H9 (cell line): ENCODE measurements at regions not wholly inside any gene's neighbourhood (a gene's known extent, or its start where the extent isn't known, plus 50 kb on each side); places are given as distances from the start of the nearest gene placed in this dataset.

Experiments used
- DNase-seq: peaks from one replicate; pipeline ENCODE4 v3.0.0-alpha.2; 2017
- H2AFZ ChIP-seq: one replicate; pipeline ENCODE4 v1.6.1; 2013; ENCODE audit warnings: mild to moderate bottlenecking, low read length, control low read depth, moderate library complexity
- H2AK5ac ChIP-seq: 2 replicates; pipeline ENCODE4 v1.6.1; 2013; ENCODE audit warnings: low read length, control low read depth, mixed read lengths; ENCODE audit not compliant: insufficient read length
- H2BK120ac ChIP-seq: one replicate; pipeline ENCODE4 v1.6.1; 2013; ENCODE audit warnings: low read depth, mild to moderate bottlenecking, low read length, control low read depth, inconsistent platforms; ENCODE audit not compliant: poor library complexity, severe bottlenecking
- H2BK12ac ChIP-seq: 2 replicates; pipeline ENCODE4 v1.6.1; 2013; ENCODE audit warnings: low read length, control low read depth, mixed read lengths, low read depth; ENCODE audit not compliant: insufficient read length
- H2BK15ac ChIP-seq: 2 replicates; pipeline ENCODE4 v1.6.1; 2013; ENCODE audit warnings: low read depth, low read length, control low read depth
- H2BK20ac ChIP-seq: one replicate; pipeline ENCODE4 v1.6.1; 2013; ENCODE audit warnings: low read depth, mild to moderate bottlenecking, low read length, control low read depth, inconsistent platforms; ENCODE audit not compliant: poor library complexity, severe bottlenecking
- H2BK5ac ChIP-seq: 2 replicates; pipeline ENCODE4 v1.6.1; 2013; ENCODE audit warnings: low read length, control low read depth, mixed read lengths; ENCODE audit not compliant: insufficient read length
- H3K14ac ChIP-seq: 2 replicates; pipeline ENCODE4 v1.6.1; 2013; ENCODE audit warnings: low read length, control low read depth; ENCODE audit not compliant: insufficient read depth
- H3K18ac ChIP-seq: 2 replicates; pipeline ENCODE4 v1.6.1; 2013; ENCODE audit warnings: low read depth, mild to moderate bottlenecking, mixed read lengths, low read length, control low read depth; ENCODE audit not compliant: insufficient read length
- H3K23ac ChIP-seq: 2 replicates; pipeline ENCODE4 v1.6.1; 2013; ENCODE audit warnings: low read length, control low read depth, mixed read lengths, low read depth; ENCODE audit not compliant: insufficient read length
- H3K23me2 ChIP-seq: 2 replicates; pipeline ENCODE4 v1.6.1; 2013; ENCODE audit warnings: low read depth, mild to moderate bottlenecking, mixed read lengths, low read length, control low read depth; ENCODE audit not compliant: insufficient read length, poor library complexity, severe bottlenecking
- H3K27ac ChIP-seq: 2 replicates; pipeline ENCODE4 v1.5.1; 2013; ENCODE audit warnings: low read length, control low read depth, mixed read lengths, low read depth; ENCODE audit not compliant: insufficient read length
- H3K27me3 ChIP-seq: 2 replicates; pipeline ENCODE4 v1.6.1; 2013; ENCODE audit warnings: low read length, control low read depth, inconsistent platforms; ENCODE audit not compliant: insufficient read depth
- H3K4ac ChIP-seq: 2 replicates; pipeline ENCODE4 v1.6.1; 2013; ENCODE audit warnings: low read depth, mild to moderate bottlenecking, control low read depth, inconsistent platforms, low read length, moderate library complexity
- H3K4me1 ChIP-seq: 2 replicates; pipeline ENCODE4 v1.6.1; 2013; ENCODE audit warnings: low read length, control low read depth, inconsistent platforms; ENCODE audit not compliant: insufficient read depth
- H3K4me2 ChIP-seq: 2 replicates; pipeline ENCODE4 v1.6.1; 2013; ENCODE audit warnings: low read length, control low read depth, mixed read lengths; ENCODE audit not compliant: insufficient read length, insufficient read depth
- H3K56ac ChIP-seq: 2 replicates; pipeline ENCODE4 v1.6.1; 2013; ENCODE audit warnings: low read depth, mild to moderate bottlenecking, mixed read lengths, low read length, control low read depth; ENCODE audit not compliant: insufficient read length
- H3K79me1 ChIP-seq: 2 replicates; pipeline ENCODE4 v1.6.1; 2013; ENCODE audit warnings: low read depth, mild to moderate bottlenecking, moderate library complexity, low read length, control low read depth, inconsistent platforms; ENCODE audit not compliant: insufficient read depth, poor library complexity, severe bottlenecking
- H3K79me2 ChIP-seq: 2 replicates; pipeline ENCODE4 v1.6.1; 2013; ENCODE audit warnings: low read length, control low read depth, inconsistent platforms; ENCODE audit not compliant: insufficient read depth
- H3K9ac ChIP-seq: 2 replicates; pipeline ENCODE4 v1.6.1; 2013; ENCODE audit warnings: low read length, control low read depth, mixed read lengths; ENCODE audit not compliant: insufficient read length; ENCODE audit errors: extremely low read depth
- H3K9me3 ChIP-seq: one replicate; pipeline ENCODE4 v1.6.1; 2013; ENCODE audit warnings: low read depth, low read length, inconsistent platforms; ENCODE audit not compliant: control insufficient read depth
- H3T11ph ChIP-seq: one replicate; pipeline ENCODE4 v1.6.1; 2013; ENCODE audit warnings: mild to moderate bottlenecking, low read length, control low read depth, inconsistent platforms
- H4K20me1 ChIP-seq: one replicate; pipeline ENCODE4 v1.6.1; 2013; ENCODE audit not compliant: control insufficient read depth, insufficient read length, insufficient read depth
- H4K5ac ChIP-seq: 2 replicates; pipeline ENCODE4 v1.6.1; 2013; ENCODE audit warnings: low read depth, mild to moderate bottlenecking, mixed read lengths, low read length, control low read depth; ENCODE audit not compliant: insufficient read length
- H4K8ac ChIP-seq: replicated peaks from 2 replicates; pipeline ENCODE4 v1.6.1; 2013; ENCODE audit warnings: low read length, control low read depth, mixed read lengths, low read depth; ENCODE audit not compliant: insufficient read length
- H4K91ac ChIP-seq: 2 replicates; pipeline ENCODE4 v1.6.1; 2013; ENCODE audit warnings: low read depth, mild to moderate bottlenecking, moderate library complexity, mixed read lengths, low read length, control low read depth; ENCODE audit not compliant: insufficient read length
- H3K27ac Mint-ChIP-seq, 3 experiments: 2 replicates in 2 of 3; 3 replicates in 1 of 3; pipeline ENCODE4 v1.8.0; 2020 to 2021; ENCODE audit warnings: mixed read lengths in 3 of 3, mild to moderate bottlenecking in 1 of 3, moderate library complexity in 1 of 3
- H3K27me3 Mint-ChIP-seq: 2 replicates; pipeline ENCODE4 v1.8.0; 2021; ENCODE audit warnings: low read depth, mild to moderate bottlenecking, moderate library complexity, mixed read lengths
- H3K36me3 Mint-ChIP-seq, 3 experiments: 2 replicates in 2 of 3; 3 replicates in 1 of 3; pipeline ENCODE4 v1.8.0; 2020 to 2021; ENCODE audit warnings: low read depth in 3 of 3, mixed read lengths in 3 of 3; ENCODE audit not compliant: insufficient read depth in 1 of 3
- H3K4me1 Mint-ChIP-seq, 2 experiments: 2 replicates each; pipeline ENCODE4 v1.8.0; 2020; ENCODE audit warnings: mixed read lengths in 2 of 2
- H3K4me3 Mint-ChIP-seq, 2 experiments: 2 replicates in 1 of 2; 3 replicates in 1 of 2; pipeline ENCODE4 v1.8.0; 2020 to 2021; ENCODE audit warnings: mild to moderate bottlenecking in 2 of 2, mixed read lengths in 2 of 2, moderate library complexity in 1 of 2
- H3K9me3 Mint-ChIP-seq, 2 experiments: 2 replicates in 1 of 2; 3 replicates in 1 of 2; pipeline ENCODE4 v1.8.0; 2020; ENCODE audit warnings: mild to moderate bottlenecking in 2 of 2, mixed read lengths in 2 of 2, moderate library complexity in 1 of 2
- CTCF ChIP-seq: fragments of 200-600 bp; sonication (generic); conservative IDR thresholded peaks from 3 replicates; pipeline ENCODE4 v1.8.0; 2021; ENCODE audit warnings: antibody characterized with exemption, mild to moderate bottlenecking
- WGBS: extraction: QIAGEN DNeasy Blood & Tissue Kit; methylation state at CpG from one replicate; pipeline ENCODE4 v1.1.7; 2013; ENCODE audit warnings: missing lambda C conversion rate, low lambda C conversion rate, mixed read lengths; ENCODE audit not compliant: insufficient read length; ENCODE audit errors: extremely low coverage; 5-methylcytosine and 5-hydroxymethylcytosine counted together

- H3K23me2 ChIP-seq, result peaks cover 6% of the 10 kb centered on the region
- H3K79me2 ChIP-seq, result no peaks in the 10 kb centered on the region
- H3K4me1 Mint-ChIP-seq, result peaks cover 14 to 17% of the 10 kb centered on the region in 2 experiments
- TF ChIP-seq CTCF, result no peak
- no peak overlapping the region for H2BK20ac ChIP-seq
- H2AK5ac ChIP-seq, result no peak overlapping the region
- DNase-seq, result no peak
- no peaks in the 10 kb centered on the region for H3K4me1 ChIP-seq
- H3K4me3 Mint-ChIP-seq, result no peak overlapping the region
- no peak overlapping the region for H3K18ac ChIP-seq
- H2BK12ac ChIP-seq, result no peak overlapping the region
- H2BK15ac ChIP-seq, result no peak overlapping the region
- H4K20me1 ChIP-seq, result no peaks in the 10 kb centered on the region
- no peak overlapping the region for H4K5ac ChIP-seq
- no peaks in the 10 kb centered on the region; a peak in 1 of 7 replicates for H3K36me3 Mint-ChIP-seq
- H3K79me1 ChIP-seq, result no peaks in the 10 kb centered on the region
- peaks cover 17% of the 10 kb centered on the region for H3K27me3 Mint-ChIP-seq
- H2BK5ac ChIP-seq, result no peak overlapping the region
- no peak overlapping the region for H3K23ac ChIP-seq
- H2AFZ ChIP-seq, result no peak overlapping the region
- no peak overlapping the region for H3K14ac ChIP-seq
- no peak overlapping the region for H3K4me2 ChIP-seq
- no CpG with 5 or more reads among the region's 5 CpGs for WGBS
- no peaks in the 10 kb centered on the region for H3K27me3 ChIP-seq
- H4K91ac ChIP-seq, result no peak overlapping the region
- H2BK120ac ChIP-seq, result no peak overlapping the region
- no peaks in the 10 kb centered on the region for H3K9me3 ChIP-seq
- H3K27ac ChIP-seq, result no peak overlapping the region
- no peak overlapping the region for H3T11ph ChIP-seq
- no peak overlapping the region for H4K8ac ChIP-seq
- no peak overlapping the region for H3K56ac ChIP-seq
- H3K4ac ChIP-seq, result no peak overlapping the region
- H3K27ac Mint-ChIP-seq, result no peak overlapping the region
- peaks cover 2 to 6% of the 10 kb centered on the region in 2 experiments; a peak in 2 of 5 replicates for H3K9me3 Mint-ChIP-seq
- no peak overlapping the region for H3K9ac ChIP-seq
These were observed 129.5 kb downstream of the GPX5 start for GRCh38 chr6:28655164-28655563.
